ENCODE measurements at regions not wholly inside any gene's neighbourhood (a gene's known extent, or its start where the extent isn't known, plus 50 kb on each side); places are given as distances from the start of the nearest gene placed in this dataset.

DNA sequence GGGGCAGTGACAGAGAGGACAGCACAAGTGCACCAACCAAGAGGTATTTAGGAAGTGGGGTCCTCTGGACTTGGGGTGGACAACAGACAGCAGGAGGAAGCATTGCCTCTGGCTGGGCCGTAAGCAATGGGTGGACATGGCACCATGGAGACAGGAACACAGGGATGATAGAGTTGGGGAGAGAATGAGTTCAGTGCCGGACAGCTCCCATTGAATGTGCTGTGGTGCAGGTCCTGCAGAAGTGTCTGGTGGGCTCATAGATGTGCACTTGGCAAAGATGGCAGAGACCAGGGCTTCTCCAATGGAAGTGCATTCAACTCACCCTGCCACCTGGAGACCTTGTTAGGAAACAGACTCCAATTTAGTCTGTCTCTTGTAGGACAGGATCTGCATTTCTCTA lies 341.5 kb upstream of the ZMIZ1 start:
- TF ChIP-seq, protein P1, sequence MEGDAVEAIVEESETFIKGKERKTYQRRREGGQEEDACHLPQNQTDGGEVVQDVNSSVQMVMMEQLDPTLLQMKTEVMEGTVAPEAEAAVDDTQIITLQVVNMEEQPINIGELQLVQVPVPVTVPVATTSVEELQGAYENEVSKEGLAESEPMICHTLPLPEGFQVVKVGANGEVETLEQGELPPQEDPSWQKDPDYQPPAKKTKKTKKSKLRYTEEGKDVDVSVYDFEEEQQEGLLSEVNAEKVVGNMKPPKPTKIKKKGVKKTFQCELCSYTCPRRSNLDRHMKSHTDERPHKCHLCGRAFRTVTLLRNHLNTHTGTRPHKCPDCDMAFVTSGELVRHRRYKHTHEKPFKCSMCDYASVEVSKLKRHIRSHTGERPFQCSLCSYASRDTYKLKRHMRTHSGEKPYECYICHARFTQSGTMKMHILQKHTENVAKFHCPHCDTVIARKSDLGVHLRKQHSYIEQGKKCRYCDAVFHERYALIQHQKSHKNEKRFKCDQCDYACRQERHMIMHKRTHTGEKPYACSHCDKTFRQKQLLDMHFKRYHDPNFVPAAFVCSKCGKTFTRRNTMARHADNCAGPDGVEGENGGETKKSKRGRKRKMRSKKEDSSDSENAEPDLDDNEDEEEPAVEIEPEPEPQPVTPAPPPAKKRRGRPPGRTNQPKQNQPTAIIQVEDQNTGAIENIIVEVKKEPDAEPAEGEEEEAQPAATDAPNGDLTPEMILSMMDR (IDR thresholded peaks at IDR 0.05; ENCODE audit: low read depth, low read length): no peak
- H3K27me3 ChIP-seq: no peaks in the 10 kb centered on the region
- H3K36me3 ChIP-seq: no peaks in the 10 kb centered on the region
- DNase-seq: no peak
- no peaks in the 10 kb centered on the region for H3K9me3 ChIP-seq
- no peak overlapping the region; the same call in 1 of the 2 replicates for H3K4me3 ChIP-seq (ENCODE audit: low read depth, low read length)
- peaks cover 17% of the 10 kb centered on the region for H3K4me1 ChIP-seq

DNA sequence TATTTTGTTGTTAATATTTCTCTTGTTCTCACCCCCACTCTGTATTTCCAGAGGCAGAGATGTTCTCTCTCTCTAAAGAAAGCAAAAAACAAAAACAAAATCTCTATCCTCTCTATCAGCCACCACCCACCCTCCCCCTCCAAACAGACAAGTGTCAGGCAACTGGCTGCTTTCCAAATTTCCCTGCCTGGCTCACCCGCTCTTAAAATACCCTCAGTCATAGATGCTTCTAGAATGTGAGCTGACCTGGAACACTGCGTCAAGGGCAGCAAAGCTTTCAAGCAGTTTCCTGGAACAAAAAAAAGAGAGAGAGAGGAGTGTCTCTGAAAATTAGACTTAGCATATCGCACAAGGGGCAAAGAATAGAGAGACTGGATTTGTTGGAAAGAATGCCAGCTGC lies 341.0 kb upstream of the ZMIZ1 start:
- H3K36me3 ChIP-seq: no peaks in the 10 kb centered on the region
- H3K4me1 ChIP-seq: peaks cover 17% of the 10 kb centered on the region
- no peaks in the 10 kb centered on the region for H3K27me3 ChIP-seq
- no peak overlapping the region; the same call in 1 of the 2 replicates for H3K4me3 ChIP-seq (ENCODE audit: low read depth, low read length)
- TF ChIP-seq, protein P1 (IDR thresholded peaks at IDR 0.05; ENCODE audit: low read depth, low read length): no peak
- no peaks in the 10 kb centered on the region for H3K9me3 ChIP-seq
- peak; percentile 43 for DNase-seq

- no peak overlapping the region for H3K4me3 ChIP-seq (ENCODE audit: low read depth, low read length)
Observed at GRCh38 chr10:78728176-78728575, 340.6 kb upstream of the ZMIZ1 start.

GRCh38 chr10:78729366-78729765 lies 339.4 kb upstream of the ZMIZ1 start:
- Histone ChIP-seq H3K36me3 (no peaks in the 10 kb centered on the region), H3K4me3 (ENCODE audit: low read depth, low read length) (no peak overlapping the region), H3K27me3 (no peaks in the 10 kb centered on the region), H3K4me1 (peaks cover 17% of the 10 kb centered on the region), H3K9me3 (no peaks in the 10 kb centered on the region)
- TF ChIP-seq, protein P1 (IDR thresholded peaks at IDR 0.05; ENCODE audit: low read depth, low read length): no peak
- no peak for DNase-seq

More at GRCh38 chr10:78728176-78728575, 340.6 kb upstream of the ZMIZ1 start:
- H3K4me1 ChIP-seq: peaks cover 17% of the 10 kb centered on the region
- H3K36me3 ChIP-seq: no peaks in the 10 kb centered on the region
- no peaks in the 10 kb centered on the region for H3K9me3 ChIP-seq
- TF ChIP-seq, protein P1 (IDR thresholded peaks at IDR 0.05; ENCODE audit: low read depth, low read length): no peak
- no peak for DNase-seq
- no peaks in the 10 kb centered on the region for H3K27me3 ChIP-seq

DNA sequence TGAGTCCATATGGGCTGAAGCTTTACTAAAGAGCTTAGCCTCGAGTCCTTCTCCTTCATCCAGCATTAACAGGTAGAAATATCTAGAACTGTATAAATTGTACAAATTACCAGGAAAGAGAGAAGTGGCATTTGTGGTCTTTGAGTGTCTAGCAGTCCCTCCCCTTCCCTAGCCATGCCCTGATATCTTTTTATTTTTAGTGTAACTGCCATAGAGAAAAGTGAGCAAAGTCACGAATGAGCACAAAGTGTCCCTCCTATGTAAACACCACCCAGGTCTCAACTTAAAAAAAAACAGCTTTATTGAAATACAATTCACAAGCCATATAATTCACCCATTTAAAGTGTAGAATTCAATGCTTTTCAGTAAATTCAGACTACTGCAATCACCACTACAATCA lies 339.0 kb upstream of the ZMIZ1 start:
- Histone ChIP-seq H3K9me3 (no peaks in the 10 kb centered on the region), H3K36me3 (no peaks in the 10 kb centered on the region), H3K4me1 (peaks cover 17% of the 10 kb centered on the region), H3K27me3 (no peaks in the 10 kb centered on the region), H3K4me3 (ENCODE audit: low read depth, low read length) (no peak overlapping the region)
- TF ChIP-seq, protein P1 (IDR thresholded peaks at IDR 0.05; ENCODE audit: low read depth, low read length): no peak
- DNase-seq: no peak

DNA sequence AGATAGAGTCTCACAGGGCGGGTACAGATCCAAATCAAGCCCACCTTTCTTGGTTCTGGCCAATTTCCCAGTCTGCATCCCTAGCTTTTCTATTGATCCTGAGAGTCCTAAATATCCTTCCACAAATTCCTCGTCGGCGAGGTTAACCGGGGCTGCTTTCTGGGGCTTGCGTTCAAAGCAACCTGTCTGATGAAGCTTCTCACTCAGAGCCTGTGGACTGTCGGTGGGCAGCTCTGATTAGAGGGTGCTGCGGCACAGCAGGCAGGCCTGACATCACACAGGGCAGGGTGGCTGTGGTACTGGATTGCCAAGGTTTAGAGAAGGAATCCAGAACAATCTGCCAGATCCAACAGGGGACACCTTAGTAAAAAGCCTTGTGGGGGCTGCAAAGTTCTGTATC lies 338.0 kb upstream of the ZMIZ1 start:
- TF ChIP-seq, protein P1 (IDR thresholded peaks at IDR 0.05; ENCODE audit: low read depth, low read length): no peak
- no peaks in the 10 kb centered on the region for H3K9me3 ChIP-seq
- H3K27me3 ChIP-seq: no peaks in the 10 kb centered on the region
- no peak overlapping the region for H3K4me3 ChIP-seq (ENCODE audit: low read depth, low read length)
- DNase-seq: no peak
- H3K36me3 ChIP-seq: no peaks in the 10 kb centered on the region
- H3K4me1 ChIP-seq: peaks cover 17% of the 10 kb centered on the region
